ENCODE measurements at regions not wholly inside any gene's neighbourhood (a gene's known extent, or its start where the extent isn't known, plus 50 kb on each side); places are given as distances from the start of the nearest gene placed in this dataset.

DNA sequence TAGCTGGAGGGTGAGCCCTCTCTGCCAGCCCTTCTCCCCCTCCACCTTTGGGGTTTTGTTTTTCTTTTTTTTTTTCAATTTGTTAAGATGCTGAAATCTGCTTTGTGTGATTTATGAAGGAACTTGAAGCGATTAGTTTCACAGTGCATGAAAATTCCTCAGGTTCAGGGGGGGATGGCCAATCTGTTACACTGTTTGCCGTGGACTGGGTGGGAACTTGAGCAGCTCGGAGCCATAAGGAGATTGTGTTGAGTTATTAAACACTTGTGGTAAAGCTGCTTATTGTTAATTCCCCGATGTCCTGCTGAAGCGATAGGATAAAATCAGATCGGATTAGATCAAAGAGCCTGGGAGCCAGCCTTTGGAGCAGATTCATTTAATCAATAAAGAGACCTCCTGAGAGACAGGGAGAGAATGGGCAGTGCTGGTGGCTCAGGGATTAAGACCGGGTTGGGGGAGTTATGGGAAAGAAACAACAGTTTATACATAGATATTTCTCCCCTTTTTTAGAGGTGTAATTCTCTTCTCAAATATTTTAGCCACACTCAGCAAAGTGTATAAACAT is 105.8 kb upstream of the SPATA31D4 start:
- H3K27me3 Mint-ChIP-seq: peaks cover 6% of the 10 kb centered on the region
- no peak for DNase-seq (ENCODE audit: extremely low spot score, unreplicated experiment)
- no peaks in the 10 kb centered on the region for H3K9me3 Mint-ChIP-seq
- TF ChIP-seq, protein P1, sequence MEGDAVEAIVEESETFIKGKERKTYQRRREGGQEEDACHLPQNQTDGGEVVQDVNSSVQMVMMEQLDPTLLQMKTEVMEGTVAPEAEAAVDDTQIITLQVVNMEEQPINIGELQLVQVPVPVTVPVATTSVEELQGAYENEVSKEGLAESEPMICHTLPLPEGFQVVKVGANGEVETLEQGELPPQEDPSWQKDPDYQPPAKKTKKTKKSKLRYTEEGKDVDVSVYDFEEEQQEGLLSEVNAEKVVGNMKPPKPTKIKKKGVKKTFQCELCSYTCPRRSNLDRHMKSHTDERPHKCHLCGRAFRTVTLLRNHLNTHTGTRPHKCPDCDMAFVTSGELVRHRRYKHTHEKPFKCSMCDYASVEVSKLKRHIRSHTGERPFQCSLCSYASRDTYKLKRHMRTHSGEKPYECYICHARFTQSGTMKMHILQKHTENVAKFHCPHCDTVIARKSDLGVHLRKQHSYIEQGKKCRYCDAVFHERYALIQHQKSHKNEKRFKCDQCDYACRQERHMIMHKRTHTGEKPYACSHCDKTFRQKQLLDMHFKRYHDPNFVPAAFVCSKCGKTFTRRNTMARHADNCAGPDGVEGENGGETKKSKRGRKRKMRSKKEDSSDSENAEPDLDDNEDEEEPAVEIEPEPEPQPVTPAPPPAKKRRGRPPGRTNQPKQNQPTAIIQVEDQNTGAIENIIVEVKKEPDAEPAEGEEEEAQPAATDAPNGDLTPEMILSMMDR (conservative IDR thresholded peaks at IDR 0.05): no peak
- H3K36me3 Mint-ChIP-seq: no peaks in the 10 kb centered on the region
- H3K4me3 Mint-ChIP-seq: no peak overlapping the region
- peaks cover 28% of the 10 kb centered on the region for H3K4me1 Mint-ChIP-seq (ENCODE audit: unreplicated experiment)
- H3K27ac Mint-ChIP-seq: peak overlapping the region; percentile 37

DNA sequence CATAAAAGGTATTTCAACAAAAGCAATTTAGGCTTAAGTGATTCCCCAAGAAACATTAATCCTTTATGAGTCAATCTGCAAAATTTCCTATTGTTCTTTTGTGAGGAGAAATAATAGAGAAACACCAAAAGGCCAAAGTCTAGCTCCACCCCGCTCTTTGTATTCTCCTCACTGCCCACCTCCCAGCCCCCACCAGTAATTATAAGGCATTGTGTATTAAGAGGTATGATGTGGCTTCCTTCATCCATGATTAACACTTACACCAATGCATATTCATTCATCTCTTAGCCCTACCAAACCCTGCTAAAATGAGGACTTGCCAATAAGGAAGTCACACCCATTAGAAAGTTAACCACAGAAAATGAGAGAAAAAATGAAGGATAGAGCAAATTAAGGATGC is 105.3 kb upstream of the SPATA31D4 start:
- Mint-ChIP-seq H3K27ac (no peak overlapping the region), H3K27me3 (peaks cover 7% of the 10 kb centered on the region), H3K4me1 (ENCODE audit: unreplicated experiment) (peaks cover 28% of the 10 kb centered on the region), H3K36me3 (no peaks in the 10 kb centered on the region), H3K4me3 (no peak overlapping the region), H3K9me3 (no peaks in the 10 kb centered on the region)
- TF ChIP-seq, protein P1 (conservative IDR thresholded peaks at IDR 0.05): no peak
- DNase-seq (ENCODE audit: extremely low spot score, unreplicated experiment): no peak

DNA sequence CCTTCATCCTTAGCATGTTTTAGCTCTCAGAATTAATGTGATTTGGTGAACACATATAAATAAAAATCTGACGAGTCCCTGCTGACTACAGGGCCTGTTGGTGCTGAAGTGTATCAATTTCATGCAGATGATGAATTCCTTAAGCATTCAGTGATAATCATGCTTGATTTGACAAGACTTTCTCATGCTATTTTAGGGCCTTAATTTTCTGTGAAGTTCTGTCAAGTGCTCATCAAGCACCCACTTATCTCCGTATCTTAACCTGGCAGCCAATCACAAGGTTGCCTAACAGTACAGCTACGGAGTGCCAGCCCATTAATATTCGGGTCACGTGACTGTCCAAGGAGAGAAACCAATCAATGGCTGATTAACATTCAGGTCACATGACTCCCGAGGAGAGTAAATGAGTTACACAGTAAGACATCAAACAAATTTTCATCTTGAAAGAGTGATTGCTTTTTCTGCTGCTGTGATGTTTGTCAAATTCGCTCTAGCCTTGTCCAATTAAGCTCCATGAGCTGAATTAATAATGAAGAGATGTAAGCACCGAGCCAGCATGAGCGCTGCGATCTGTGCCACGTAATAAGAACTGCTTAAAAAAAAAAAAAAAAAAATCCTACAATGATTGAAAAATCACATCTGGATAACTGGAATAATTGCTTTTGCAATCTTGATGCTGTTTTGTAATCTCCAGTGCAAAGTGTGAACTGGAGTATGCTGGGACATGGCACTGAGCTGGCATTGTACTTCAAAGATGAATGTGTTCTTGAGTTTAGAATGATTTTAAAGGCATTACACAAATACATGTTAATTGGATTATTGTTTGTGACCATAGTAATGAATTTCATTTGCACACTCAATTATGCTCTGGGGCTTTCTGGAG is 104.3 kb upstream of the SPATA31D4 start:
- Mint-ChIP-seq H3K4me3 (no peak overlapping the region), H3K27ac (no peak overlapping the region), H3K27me3 (peaks cover 12% of the 10 kb centered on the region), H3K9me3 (no peaks in the 10 kb centered on the region), H3K36me3 (no peaks in the 10 kb centered on the region), H3K4me1 (ENCODE audit: unreplicated experiment) (peaks cover 28% of the 10 kb centered on the region)
- TF ChIP-seq, protein P1 (conservative IDR thresholded peaks at IDR 0.05): no peak
- no peak for DNase-seq (ENCODE audit: extremely low spot score, unreplicated experiment)

DNA sequence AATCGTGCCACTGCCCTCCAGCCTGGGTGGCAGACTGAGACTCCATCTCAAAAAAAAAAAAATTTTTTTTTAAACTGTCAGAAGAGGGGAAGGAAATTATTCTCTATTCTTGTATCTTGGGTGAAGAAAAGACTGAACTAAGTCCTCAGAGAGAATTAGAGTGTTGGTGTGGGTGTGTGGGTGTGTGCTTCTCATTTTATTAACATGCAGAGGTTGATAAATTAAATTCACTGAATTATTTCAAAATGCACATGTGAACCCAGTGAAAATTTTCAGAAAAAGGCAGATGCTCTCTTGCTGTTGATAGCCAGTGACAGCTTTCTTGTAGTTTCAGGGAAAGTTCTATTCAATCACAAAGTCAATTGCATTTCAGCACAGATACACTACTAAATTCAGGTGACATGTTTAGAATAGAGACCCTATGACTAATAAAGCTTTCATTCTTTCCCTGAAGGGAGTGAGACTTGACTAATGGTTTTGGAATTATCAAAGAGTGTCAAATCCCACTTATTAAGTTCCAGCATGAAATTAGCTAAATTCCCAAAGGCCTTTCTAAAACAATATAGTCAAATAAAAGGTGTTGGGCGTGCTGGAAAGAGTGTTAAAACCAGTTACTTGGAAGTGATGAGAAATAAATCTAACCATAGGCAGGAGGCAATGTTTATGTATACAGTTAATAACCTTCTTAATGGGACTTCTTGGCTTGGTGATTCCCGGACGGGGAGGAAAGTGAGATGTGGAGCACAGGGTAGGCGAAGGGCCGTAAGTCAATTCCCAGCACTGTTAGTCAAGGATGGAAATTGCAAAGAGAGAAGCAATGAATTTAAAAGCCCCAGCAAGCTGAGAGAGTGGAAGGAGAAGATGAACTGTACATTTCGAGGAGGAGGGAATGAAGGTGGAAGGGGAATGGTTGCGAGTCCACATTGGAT is 103.2 kb upstream of the SPATA31D4 start:
- Mint-ChIP-seq H3K27ac (no peak overlapping the region), H3K4me3 (no peak overlapping the region)
- TF ChIP-seq, protein P1 (conservative IDR thresholded peaks at IDR 0.05): no peak

DNA sequence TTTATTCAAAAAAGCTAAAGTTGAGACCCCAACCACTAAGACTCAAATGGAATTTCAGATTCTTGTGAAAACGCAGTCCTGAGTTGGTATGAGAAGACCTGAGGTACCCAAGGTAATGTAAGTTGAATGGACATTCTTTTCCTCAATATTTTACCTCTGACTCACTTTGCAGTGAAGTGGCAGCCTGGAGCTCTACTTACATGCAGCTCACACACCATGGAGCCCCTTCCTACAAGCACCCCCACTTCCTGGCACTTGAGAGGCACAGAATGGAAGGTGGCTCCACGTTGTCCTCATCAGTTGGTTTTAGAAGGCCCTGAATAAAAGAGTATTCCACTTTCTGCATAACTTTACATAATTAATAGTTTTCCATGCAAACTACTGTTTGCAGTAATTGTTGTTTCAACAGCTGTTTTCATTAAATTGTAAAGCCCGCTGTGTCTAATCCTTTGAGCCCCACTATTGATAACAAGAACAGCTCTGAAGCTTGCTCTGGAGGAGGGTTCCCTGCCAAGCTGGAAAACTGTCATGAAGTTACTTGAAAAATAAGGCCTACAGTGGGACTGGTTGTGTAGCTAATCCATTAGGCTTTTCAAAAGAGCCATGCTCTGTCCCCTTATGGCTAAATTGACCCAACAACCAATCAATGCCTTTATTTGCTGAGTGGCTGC is 102.2 kb upstream of the SPATA31D4 start:
- H3K36me3 Mint-ChIP-seq: no peaks in the 10 kb centered on the region
- H3K27me3 Mint-ChIP-seq: peaks cover 13% of the 10 kb centered on the region
- DNase-seq (ENCODE audit: extremely low spot score, unreplicated experiment): no peak
- H3K27ac Mint-ChIP-seq: no peak overlapping the region
- H3K4me3 Mint-ChIP-seq: no peak overlapping the region
- no peaks in the 10 kb centered on the region for H3K9me3 Mint-ChIP-seq
- peaks cover 21% of the 10 kb centered on the region for H3K4me1 Mint-ChIP-seq (ENCODE audit: unreplicated experiment)
- TF ChIP-seq, protein P1 (conservative IDR thresholded peaks at IDR 0.05): no peak

More for the DNA sequence above, 103.2 kb upstream of the SPATA31D4 start:
- no peaks in the 10 kb centered on the region for H3K36me3 Mint-ChIP-seq
- peaks cover 30% of the 10 kb centered on the region for H3K4me1 Mint-ChIP-seq (ENCODE audit: unreplicated experiment)
- peaks cover 13% of the 10 kb centered on the region for H3K27me3 Mint-ChIP-seq
- H3K9me3 Mint-ChIP-seq: no peaks in the 10 kb centered on the region
- no peak for DNase-seq (ENCODE audit: extremely low spot score, unreplicated experiment)
